ENCODE measurements at regions not wholly inside any gene's neighbourhood (a gene's known extent, or its start where the extent isn't known, plus 50 kb on each side); places are given as distances from the start of the nearest gene placed in this dataset.

DNA sequence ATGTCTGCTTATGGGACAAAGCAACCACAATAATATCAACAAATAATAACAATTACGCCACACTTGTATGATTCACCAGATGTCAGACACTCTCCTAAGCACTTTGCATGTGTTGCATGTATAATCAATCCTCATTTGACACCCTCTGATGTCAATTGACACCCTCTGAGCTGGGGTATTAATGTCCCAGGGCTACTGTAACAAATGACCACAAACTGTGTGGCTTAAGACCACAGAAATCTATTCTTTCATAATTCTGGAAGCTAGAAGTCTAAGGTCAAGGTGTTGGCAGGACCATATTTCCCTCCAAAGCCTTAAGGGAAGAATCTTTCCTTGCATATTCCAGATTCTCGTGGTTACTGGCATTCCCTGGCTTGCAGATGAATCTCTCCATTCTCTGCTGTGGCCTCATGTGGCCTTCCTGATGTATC, 112.7 kb downstream of the NPIPB5 start:
- no peak for TF ChIP-seq POLR2AphosphoS5 (IDR thresholded peaks at IDR 0.05; ENCODE audit: low read depth, low read length)
- TF ChIP-seq, protein P1, sequence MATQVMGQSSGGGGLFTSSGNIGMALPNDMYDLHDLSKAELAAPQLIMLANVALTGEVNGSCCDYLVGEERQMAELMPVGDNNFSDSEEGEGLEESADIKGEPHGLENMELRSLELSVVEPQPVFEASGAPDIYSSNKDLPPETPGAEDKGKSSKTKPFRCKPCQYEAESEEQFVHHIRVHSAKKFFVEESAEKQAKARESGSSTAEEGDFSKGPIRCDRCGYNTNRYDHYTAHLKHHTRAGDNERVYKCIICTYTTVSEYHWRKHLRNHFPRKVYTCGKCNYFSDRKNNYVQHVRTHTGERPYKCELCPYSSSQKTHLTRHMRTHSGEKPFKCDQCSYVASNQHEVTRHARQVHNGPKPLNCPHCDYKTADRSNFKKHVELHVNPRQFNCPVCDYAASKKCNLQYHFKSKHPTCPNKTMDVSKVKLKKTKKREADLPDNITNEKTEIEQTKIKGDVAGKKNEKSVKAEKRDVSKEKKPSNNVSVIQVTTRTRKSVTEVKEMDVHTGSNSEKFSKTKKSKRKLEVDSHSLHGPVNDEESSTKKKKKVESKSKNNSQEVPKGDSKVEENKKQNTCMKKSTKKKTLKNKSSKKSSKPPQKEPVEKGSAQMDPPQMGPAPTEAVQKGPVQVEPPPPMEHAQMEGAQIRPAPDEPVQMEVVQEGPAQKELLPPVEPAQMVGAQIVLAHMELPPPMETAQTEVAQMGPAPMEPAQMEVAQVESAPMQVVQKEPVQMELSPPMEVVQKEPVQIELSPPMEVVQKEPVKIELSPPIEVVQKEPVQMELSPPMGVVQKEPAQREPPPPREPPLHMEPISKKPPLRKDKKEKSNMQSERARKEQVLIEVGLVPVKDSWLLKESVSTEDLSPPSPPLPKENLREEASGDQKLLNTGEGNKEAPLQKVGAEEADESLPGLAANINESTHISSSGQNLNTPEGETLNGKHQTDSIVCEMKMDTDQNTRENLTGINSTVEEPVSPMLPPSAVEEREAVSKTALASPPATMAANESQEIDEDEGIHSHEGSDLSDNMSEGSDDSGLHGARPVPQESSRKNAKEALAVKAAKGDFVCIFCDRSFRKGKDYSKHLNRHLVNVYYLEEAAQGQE (IDR thresholded peaks at IDR 0.05; ENCODE audit: insufficient read depth in 1 of 2, low read depth in 2 of 2, low read length in 2 of 2) = no peak
- TF ChIP-seq TAF1 (IDR thresholded peaks at IDR 0.05; ENCODE audit: borderline replicate concordance, insufficient read depth, low read length) = no peak
- no peak for TF ChIP-seq FOXP2 (optimal IDR thresholded peaks at IDR 0.05; ENCODE audit: borderline replicate concordance, extremely low read depth, extremely low read length, insufficient read depth)
